LoVo (cell line): ENCODE measurements at regions not wholly inside any gene's neighbourhood (a gene's known extent, or its start where the extent isn't known, plus 50 kb on each side); places are given as distances from the start of the nearest gene placed in this dataset.
"Not testable (repeated sequence)": the region's sequence is repeated elsewhere in the genome, so short reads cannot be mapped to it uniquely, and the experiment has no call there.

ENCODE experiments used
- DNase-seq: peaks from one replicate; pipeline ENCODE4 v3.0.0-alpha.2; 2016; ENCODE audit warnings: low spot score

- no peak for DNase-seq
These were observed 170.8 kb downstream of the SUCLG1 start for GRCh38 chr2:84288293-84288692.

- DNase-seq, result no peak
These were observed 172.2 kb downstream of the SUCLG1 start for GRCh38 chr2:84286878-84287277.

- no peak for DNase-seq
These were observed 173.9 kb downstream of the SUCLG1 start for GRCh38 chr2:84285056-84285747.

- DNase-seq, result no peak
These were observed 175.6 kb downstream of the SUCLG1 start for GRCh38 chr2:84283506-84283905.

GRCh38 chr2:84281510-84281909 is 177.6 kb downstream of the SUCLG1 start:
- no peak for DNase-seq

GRCh38 chr2:84280873-84281272 is 178.2 kb downstream of the SUCLG1 start:
- DNase-seq, result no peak

GRCh38 chr2:84278386-84278785 is 180.7 kb downstream of the SUCLG1 start:
- no peak for DNase-seq

GRCh38 chr2:84276590-84277255 is 182.4 kb downstream of the SUCLG1 start:
- DNase-seq, result peak; percentile 43

GRCh38 chr2:84273406-84273805 is 185.7 kb downstream of the SUCLG1 start:
- no peak for DNase-seq

- DNase-seq, result no peak
These were observed 187.1 kb downstream of the SUCLG1 start for GRCh38 chr2:84271977-84272376.

GRCh38 chr2:84257831-84258230 is 201.2 kb downstream of the SUCLG1 start:
- no peak for DNase-seq

- DNase-seq, result no peak
These were observed 207.3 kb downstream of the SUCLG1 start for GRCh38 chr2:84251651-84252302.

GRCh38 chr2:84249140-84249539 is 209.9 kb downstream of the SUCLG1 start:
- DNase-seq, result no peak

GRCh38 chr2:84247532-84247931 is 211.5 kb downstream of the SUCLG1 start:
- no peak for DNase-seq

GRCh38 chr2:84243788-84244733 is 215.0 kb downstream of the SUCLG1 start:
- DNase-seq, result no peak

GRCh38 chr2:84238907-84239306 is 220.2 kb downstream of the SUCLG1 start:
- DNase-seq, result no peak

- no peak for DNase-seq
These were observed 222.8 kb downstream of the SUCLG1 start for GRCh38 chr2:84236288-84236687.

GRCh38 chr2:84234103-84234502 is 225.0 kb downstream of the SUCLG1 start:
- DNase-seq, result no peak

GRCh38 chr2:84231478-84231877 is 227.6 kb downstream of the SUCLG1 start:
- no peak for DNase-seq

GRCh38 chr2:84224121-84224520 is 235.0 kb downstream of the SUCLG1 start:
- no peak for DNase-seq

GRCh38 chr2:84223191-84223590 is 235.9 kb downstream of the SUCLG1 start:
- DNase-seq, result peak; percentile 44

- not testable (repeated sequence) for DNase-seq
These were observed 238.0 kb downstream of the SUCLG1 start for GRCh38 chr2:84221102-84221501.
